ENCODE measurements at regions not wholly inside any gene's neighbourhood (a gene's known extent, or its start where the extent isn't known, plus 50 kb on each side); places are given as distances from the start of the nearest gene placed in this dataset.

DNA sequence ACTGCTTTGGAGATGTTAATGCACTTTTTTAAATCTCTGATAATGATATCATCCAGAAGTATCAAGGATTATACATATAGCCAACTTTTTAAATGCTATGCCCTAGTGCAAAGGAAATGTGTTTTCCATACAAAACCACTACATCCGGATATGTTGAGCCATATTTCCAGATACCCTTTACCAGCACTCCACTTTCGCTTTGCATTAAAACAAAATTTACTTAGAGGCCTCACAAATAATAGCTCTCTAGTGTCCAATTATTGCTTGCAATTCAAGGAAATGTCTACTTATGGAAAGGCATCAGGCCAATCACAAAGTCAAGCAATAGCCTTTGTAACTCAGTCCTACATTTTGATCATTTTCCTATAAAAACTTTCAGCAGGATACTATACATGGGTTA, 1072.8 kb upstream of the INTU start:
- H3F3A ChIP-seq (ENCODE audit: insufficient read depth): no peaks in the 10 kb centered on the region
- H3K4me2 ChIP-seq (ENCODE audit: unreplicated experiment): no peak overlapping the region
- H3K9me2 ChIP-seq (ENCODE audit: insufficient read depth): no peaks in the 10 kb centered on the region
- no peak overlapping the region for H2AFZ ChIP-seq
- no peak for TF ChIP-seq EZH2 (IDR thresholded peaks at IDR 0.05; ENCODE audit: insufficient read depth, poor library complexity, severe bottlenecking)
- no peak for TF ChIP-seq EZH2phosphoT487 (IDR thresholded peaks at IDR 0.05; ENCODE audit: insufficient read depth, low read depth)
- H3K79me2 ChIP-seq (ENCODE audit: insufficient read depth): no peaks in the 10 kb centered on the region
- no peaks in the 10 kb centered on the region for H3K36me3 ChIP-seq (ENCODE audit: low read depth)
- 46 to 49% methylated on average over 2 of the region's 2 CpGs for WGBS, 2 experiments (ENCODE audit: low coverage in 1 of 2, low lambda C conversion rate in 2 of 2, missing lambda C conversion rate in 2 of 2)
- H3K4me3 ChIP-seq: no peak overlapping the region
- no peaks in the 10 kb centered on the region for H3K9me3 ChIP-seq (ENCODE audit: low read depth)
- H3K9ac ChIP-seq: no peak overlapping the region
- no peaks in the 10 kb centered on the region for H3K27me3 ChIP-seq (replicated peaks; ENCODE audit: insufficient read depth)
- in situ Hi-C loops (cut with MboI): no loop called here
- no peak for DNase-seq
- H3K27ac ChIP-seq: no peak overlapping the region
- H3K4me1 ChIP-seq (ENCODE audit: insufficient read depth): no peaks in the 10 kb centered on the region
- H4K20me1 ChIP-seq (ENCODE audit: insufficient read depth): no peaks in the 10 kb centered on the region

- no peak overlapping the region for H2AFZ ChIP-seq
- H3K9me3 ChIP-seq (ENCODE audit: low read depth): no peaks in the 10 kb centered on the region
- H3K4me3 ChIP-seq: no peak overlapping the region
- 97% methylated on average over 1 of the region's 1 CpG for WGBS, 2 experiments (ENCODE audit: low coverage in 1 of 2, low lambda C conversion rate in 2 of 2, missing lambda C conversion rate in 2 of 2)
- DNase-seq: no peak
- no peaks in the 10 kb centered on the region for H3K79me2 ChIP-seq (ENCODE audit: insufficient read depth)
- no peaks in the 10 kb centered on the region for H3K27me3 ChIP-seq (replicated peaks; ENCODE audit: insufficient read depth)
- TF ChIP-seq EZH2phosphoT487 (IDR thresholded peaks at IDR 0.05; ENCODE audit: insufficient read depth, low read depth) (no peak), EZH2 (IDR thresholded peaks at IDR 0.05; ENCODE audit: insufficient read depth, poor library complexity, severe bottlenecking) (no peak)
- H4K20me1 ChIP-seq (ENCODE audit: insufficient read depth): no peaks in the 10 kb centered on the region
- in situ Hi-C loops (cut with MboI): no loop called here
- no peak overlapping the region for H3K27ac ChIP-seq
- H3K9me2 ChIP-seq (ENCODE audit: insufficient read depth): no peaks in the 10 kb centered on the region
- no peak overlapping the region for H3K9ac ChIP-seq
- H3K4me1 ChIP-seq (ENCODE audit: insufficient read depth): no peaks in the 10 kb centered on the region
- H3F3A ChIP-seq (ENCODE audit: insufficient read depth): no peaks in the 10 kb centered on the region
- no peaks in the 10 kb centered on the region for H3K36me3 ChIP-seq (ENCODE audit: low read depth)
- H3K4me2 ChIP-seq (ENCODE audit: unreplicated experiment): no peak overlapping the region
Measured at GRCh38 chr4:126560794-126561193, 1072.0 kb upstream of the INTU start.

DNA sequence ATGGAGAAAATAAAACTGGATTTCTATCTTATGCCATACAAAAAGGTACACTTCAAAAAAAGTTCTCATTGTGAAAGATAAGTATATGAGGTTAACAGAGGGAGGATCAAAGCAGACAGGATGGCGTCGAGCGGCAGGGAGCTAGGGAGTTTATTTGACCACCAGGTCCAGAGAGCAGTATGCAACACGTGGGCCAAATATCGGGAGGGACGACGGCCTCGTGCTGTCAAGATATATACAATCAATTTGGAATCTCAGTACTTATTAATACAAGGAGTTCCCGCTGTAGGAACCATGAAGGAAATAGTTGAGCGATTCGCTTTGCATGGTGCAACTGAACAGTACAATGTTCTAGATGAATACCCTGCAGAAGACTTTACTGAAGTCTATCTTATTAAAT, 1069.4 kb upstream of the INTU start:
- Histone ChIP-seq H3K4me1 (ENCODE audit: insufficient read depth) (no peaks in the 10 kb centered on the region), H3K9me2 (ENCODE audit: insufficient read depth) (no peaks in the 10 kb centered on the region), H3K9me3 (ENCODE audit: low read depth) (no peaks in the 10 kb centered on the region), H3K27me3 (replicated peaks; ENCODE audit: insufficient read depth) (no peaks in the 10 kb centered on the region), H3K36me3 (ENCODE audit: low read depth) (no peaks in the 10 kb centered on the region), H4K20me1 (ENCODE audit: insufficient read depth) (no peaks in the 10 kb centered on the region), H3K79me2 (ENCODE audit: insufficient read depth) (no peaks in the 10 kb centered on the region), H3K9ac (no peak overlapping the region), H2AFZ (no peak overlapping the region), H3F3A (ENCODE audit: insufficient read depth) (no peaks in the 10 kb centered on the region), H3K4me2 (ENCODE audit: unreplicated experiment) (no peak overlapping the region), H3K4me3 (no peak overlapping the region), H3K27ac (no peak overlapping the region)
- TF ChIP-seq EZH2phosphoT487 (IDR thresholded peaks at IDR 0.05; ENCODE audit: insufficient read depth, low read depth) (no peak), EZH2 (IDR thresholded peaks at IDR 0.05; ENCODE audit: insufficient read depth, poor library complexity, severe bottlenecking) (no peak)
- in situ Hi-C loops (cut with MboI): no loop called here
- WGBS, 2 experiments (ENCODE audit: low coverage in 1 of 2, low lambda C conversion rate in 2 of 2, missing lambda C conversion rate in 2 of 2): 88 to 89% methylated on average over 11 of the region's 11 CpGs
- no peak for DNase-seq

GRCh38 chr4:126564283-126564854, 1068.4 kb upstream of the INTU start:
- 86 to 89% methylated on average over 5 of the region's 5 CpGs for WGBS, 2 experiments (ENCODE audit: low coverage in 1 of 2, low lambda C conversion rate in 2 of 2, missing lambda C conversion rate in 2 of 2)
- peak; percentile 7 for DNase-seq
- Histone ChIP-seq H3K4me2 (ENCODE audit: unreplicated experiment) (no peak overlapping the region), H3K9ac (no peak overlapping the region), H3K9me3 (ENCODE audit: low read depth) (no peaks in the 10 kb centered on the region), H3K4me3 (no peak overlapping the region), H3K79me2 (ENCODE audit: insufficient read depth) (no peaks in the 10 kb centered on the region), H3K36me3 (ENCODE audit: low read depth) (no peaks in the 10 kb centered on the region), H3K9me2 (ENCODE audit: insufficient read depth) (no peaks in the 10 kb centered on the region), H4K20me1 (ENCODE audit: insufficient read depth) (no peaks in the 10 kb centered on the region), H3F3A (ENCODE audit: insufficient read depth) (no peaks in the 10 kb centered on the region), H2AFZ (no peak overlapping the region), H3K27ac (no peak overlapping the region), H3K4me1 (ENCODE audit: insufficient read depth) (no peaks in the 10 kb centered on the region), H3K27me3 (replicated peaks; ENCODE audit: insufficient read depth) (no peaks in the 10 kb centered on the region)
- in situ Hi-C loops (cut with MboI): no loop called here
- TF ChIP-seq EZH2phosphoT487 (IDR thresholded peaks at IDR 0.05; ENCODE audit: insufficient read depth, low read depth) (no peak), EZH2 (IDR thresholded peaks at IDR 0.05; ENCODE audit: insufficient read depth, poor library complexity, severe bottlenecking) (no peak)

All from GM23248 (cell line).